AML-193 (cell line): ENCODE measurements at regions not wholly inside any gene's neighbourhood (a gene's known extent, or its start where the extent isn't known, plus 50 kb on each side); places are given as distances from the start of the nearest gene placed in this dataset.

Experiments used
- DNase-seq, 2 experiments: peaks; one replicate each; lab custom pipeline; 2025; lab: John Stamatoyannopoulos, UW

DNA sequence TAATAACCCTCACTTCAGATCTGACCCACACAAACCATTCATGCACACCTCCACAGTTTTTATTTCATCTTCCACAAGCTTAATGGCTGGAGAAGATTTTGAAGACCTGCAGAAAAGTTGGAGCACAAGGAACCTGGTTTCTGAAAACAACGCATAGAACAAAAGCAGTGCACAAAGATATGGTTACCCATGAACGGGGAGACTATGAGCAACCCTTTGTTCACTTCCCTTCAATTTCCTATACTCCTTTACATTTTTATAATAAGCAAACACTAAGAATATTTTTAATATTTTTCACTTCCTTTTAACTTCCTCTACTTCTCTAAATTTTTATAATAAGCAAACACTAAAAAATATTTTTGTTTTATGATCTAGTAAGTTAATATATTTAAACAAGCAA is 103.5 kb upstream of the UBE2E2 start:
- no peak for DNase-seq

DNA sequence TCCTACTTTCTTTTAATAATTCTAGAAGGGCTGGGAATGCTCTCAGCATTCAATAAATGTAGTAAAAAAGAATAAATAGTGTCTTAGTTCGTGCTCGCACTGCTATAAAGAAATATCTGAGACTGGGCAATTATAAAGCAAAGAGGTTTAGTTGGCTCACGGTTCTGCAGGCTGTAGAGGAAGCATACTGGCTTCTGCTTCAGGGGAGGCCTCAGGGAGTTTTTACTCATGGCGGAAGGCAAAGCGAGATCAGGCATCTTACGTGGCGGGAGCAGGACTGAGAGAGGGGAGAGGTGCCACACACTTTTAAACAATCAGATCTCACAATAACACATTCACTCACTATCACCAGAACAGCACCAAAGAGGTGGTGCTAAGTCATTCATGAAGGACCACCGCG is 103.0 kb upstream of the UBE2E2 start:
- no peak for DNase-seq

DNA sequence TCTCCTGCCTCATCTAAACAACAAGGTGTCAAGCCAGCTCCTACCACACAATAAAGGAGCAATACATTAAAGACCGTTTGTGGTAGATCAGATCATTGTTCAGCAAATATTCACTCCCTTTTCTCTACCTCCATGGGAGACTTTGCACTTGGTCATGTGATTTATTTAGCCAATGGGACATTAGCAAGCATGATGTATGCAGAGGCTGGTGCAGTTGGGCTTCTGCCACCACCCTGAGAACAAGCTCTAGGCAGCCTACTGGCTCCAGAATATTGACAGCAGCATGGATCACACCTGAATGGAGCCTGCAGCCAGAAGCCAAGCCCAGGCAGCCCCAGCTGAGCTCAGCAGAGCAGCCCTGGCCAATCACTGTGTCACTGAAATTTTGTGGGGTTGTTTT is 99.4 kb upstream of the UBE2E2 start:
- no peak for DNase-seq

DNA sequence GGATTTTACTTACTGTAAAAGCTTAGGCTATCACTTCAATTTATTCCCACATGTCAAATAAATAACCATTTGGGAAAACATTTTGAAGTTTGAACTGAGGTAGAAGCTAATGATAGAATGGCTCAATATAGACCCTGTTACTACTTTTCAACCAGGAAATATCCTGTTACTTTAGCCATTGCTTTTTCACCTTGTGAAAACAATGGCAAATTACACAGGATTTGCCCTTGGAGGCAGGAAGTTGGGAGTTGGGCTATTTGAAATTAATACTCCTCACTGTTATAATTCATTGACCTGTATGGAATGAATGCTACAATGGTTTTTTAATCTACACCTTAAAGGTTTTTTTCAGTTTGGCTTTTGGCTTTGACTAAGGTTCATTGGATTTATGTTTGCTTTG is 98.1 kb upstream of the UBE2E2 start:
- no peak for DNase-seq

DNA sequence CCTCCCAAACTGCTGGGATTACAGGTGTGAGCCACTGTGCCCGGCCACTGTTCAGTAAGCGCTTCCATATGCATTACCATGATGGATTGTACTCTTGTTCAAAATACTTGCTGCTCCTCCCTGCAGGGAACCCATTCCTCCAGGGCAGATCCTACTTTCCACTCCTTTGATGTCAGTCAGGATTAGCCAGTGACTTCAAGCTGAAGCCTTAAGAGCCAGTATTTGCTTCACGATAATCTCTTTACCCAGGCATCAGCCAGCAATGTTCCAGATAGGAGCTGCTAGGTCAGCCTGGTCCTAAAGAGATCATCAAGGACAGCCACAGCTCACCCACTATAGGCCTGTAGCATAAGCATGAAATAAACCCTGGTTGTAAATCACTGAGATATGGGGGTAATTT is 96.5 kb upstream of the UBE2E2 start:
- no peak for DNase-seq

DNA sequence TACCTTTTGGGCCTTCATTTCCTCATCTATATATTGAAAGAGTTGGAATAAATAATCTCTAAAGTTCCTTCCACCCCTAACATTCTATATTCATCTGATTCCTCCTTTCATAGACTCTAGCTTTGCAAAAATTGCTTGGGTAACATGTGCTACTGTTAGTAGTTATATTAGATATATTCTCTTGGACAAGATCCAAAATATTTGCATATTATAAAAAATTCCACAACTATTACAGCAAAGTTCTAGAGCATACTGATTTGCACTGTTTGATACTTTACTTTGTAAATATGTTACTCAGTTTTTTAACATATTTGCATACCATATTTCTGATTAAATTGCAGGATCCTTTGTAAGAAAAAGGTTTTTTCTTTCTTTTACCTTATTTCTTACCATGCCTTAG is 95.9 kb upstream of the UBE2E2 start:
- no peak for DNase-seq

DNA sequence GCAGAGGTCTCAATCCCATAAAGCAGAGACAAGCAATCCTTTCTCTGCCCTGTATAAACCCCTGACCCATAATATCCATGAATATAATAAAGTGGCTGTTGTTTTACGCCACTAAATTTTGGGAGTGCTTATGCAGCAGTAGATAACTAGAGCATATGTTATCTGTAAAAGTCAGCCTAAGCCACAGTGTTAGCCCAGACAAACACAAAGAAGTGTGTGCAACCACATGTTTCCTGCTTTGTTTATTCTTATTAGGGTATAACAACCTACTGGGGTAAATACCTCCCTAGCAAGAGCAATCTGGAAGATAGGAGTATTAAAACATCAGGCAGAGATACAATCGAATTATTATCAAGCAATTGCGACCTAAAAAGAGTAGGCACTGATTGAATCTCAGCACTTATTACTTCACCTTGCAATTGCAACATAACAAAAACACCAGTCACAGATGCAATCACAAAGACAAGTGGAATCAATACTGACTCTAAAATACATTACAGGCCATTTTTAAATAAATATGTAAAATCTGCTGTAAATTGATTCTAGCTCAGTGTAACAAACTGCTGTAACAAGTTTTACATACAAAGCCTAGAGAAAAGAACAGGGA is 94.6 kb upstream of the UBE2E2 start:
- no peak for DNase-seq

DNA sequence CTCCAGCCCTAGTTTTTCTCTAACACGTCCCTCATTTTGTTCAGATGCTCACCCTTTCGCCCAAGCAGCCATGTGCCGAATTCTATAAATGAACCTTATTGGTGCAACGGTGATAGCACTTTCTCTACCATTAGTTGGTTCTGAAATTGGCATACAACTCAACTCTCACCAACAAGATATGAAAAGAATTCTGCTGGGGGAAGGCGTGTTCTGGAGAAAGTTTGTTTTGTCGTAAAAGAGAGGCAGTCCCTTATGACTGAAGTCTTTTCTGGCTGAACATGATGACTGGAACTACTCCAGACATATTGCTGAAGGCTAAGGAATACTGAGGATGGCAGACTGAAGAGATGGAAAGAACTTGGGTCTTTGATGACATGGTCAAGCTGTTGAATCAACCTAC is 91.8 kb upstream of the UBE2E2 start:
- DNase-seq, result no peak

DNA sequence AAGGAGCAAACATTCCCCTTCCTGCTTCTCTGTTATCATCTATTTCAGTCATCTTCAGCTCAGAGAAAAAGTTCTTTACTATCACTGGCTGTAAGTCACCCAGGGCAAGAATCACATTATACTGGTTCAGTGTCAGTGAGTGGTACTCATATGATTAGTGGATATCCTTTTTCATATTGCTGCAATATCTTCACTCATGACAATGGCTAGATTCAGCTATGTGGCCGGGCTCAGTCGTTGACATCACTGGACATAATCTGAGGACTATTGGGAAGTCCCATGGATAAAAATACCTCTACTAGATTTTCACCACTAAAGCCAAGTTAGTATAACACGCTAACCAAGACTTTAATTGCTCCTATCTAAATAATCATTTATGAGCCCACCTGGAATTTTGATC is 91.3 kb upstream of the UBE2E2 start:
- DNase-seq, result no peak

DNA sequence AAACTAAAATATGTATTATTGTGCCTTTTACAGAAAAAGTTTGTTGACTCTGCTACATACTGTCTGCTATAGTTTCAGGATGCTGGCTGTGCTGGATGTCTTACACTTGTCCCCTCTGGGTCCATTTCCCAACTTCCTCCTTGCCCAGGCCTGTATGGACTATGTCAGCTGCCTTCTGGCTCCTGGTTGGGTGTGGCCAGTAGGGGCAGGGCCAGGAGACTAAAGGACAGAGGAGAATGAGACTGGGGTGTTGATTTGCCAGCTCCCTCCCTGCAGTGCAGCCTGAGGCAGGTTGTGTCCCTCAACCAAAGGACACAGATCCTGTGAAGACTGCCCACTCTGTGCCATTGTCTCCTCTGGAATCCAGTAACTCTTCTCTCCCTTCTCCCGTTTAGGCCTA is 90.6 kb upstream of the UBE2E2 start:
- no peak for DNase-seq

DNA sequence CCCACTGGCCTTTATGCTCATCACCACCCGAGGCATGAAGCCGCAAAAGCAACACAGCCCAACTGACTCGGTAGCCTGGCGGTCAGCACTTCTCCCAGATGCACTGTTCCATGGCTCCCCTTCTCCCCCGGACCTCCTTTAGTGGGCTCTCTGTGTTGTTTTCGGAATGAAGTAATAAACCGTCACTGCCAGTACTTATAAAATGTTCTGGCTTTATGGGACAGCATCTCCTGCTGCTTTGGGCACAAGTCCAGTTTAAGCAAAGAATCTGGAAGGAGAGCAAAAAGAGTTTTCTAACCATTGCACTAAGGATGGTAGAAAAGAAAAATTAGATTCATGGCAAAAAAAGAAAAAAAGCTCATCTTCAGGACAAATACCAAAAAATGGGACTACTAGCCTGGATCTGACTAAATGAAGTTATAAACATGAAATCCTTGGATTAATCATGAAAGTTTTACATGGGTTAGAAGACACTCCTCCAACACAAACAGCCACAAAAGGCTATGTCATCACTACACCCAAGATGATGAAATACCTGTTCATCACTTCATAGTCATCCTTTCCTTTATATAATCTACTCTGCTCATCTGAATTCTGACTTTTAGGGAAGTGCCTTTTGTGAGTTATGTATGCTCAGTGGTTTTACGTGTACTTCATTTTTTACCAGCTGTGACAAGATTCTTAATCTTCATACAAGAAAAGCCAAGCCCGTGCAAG is 89.5 kb upstream of the UBE2E2 start:
- DNase-seq, result no peak

DNA sequence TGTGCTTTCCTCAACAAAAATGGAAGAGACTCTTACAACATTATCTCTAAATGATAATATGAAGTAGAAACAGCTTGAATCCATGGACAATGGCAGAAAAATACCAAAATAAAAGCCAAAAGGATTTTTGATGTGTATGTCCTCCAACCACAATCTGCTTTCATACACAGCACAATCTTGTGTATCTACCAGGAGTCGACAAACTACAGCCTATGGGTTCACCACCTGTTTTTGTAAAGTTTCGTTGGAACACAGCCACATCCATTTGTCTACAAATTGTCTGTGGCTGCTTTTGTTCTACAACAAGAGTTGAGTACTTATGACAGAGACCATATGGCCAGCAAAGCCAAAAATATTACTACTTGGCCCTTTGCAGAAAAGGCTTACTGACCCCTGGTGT is 88.7 kb upstream of the UBE2E2 start:
- no peak for DNase-seq

DNA sequence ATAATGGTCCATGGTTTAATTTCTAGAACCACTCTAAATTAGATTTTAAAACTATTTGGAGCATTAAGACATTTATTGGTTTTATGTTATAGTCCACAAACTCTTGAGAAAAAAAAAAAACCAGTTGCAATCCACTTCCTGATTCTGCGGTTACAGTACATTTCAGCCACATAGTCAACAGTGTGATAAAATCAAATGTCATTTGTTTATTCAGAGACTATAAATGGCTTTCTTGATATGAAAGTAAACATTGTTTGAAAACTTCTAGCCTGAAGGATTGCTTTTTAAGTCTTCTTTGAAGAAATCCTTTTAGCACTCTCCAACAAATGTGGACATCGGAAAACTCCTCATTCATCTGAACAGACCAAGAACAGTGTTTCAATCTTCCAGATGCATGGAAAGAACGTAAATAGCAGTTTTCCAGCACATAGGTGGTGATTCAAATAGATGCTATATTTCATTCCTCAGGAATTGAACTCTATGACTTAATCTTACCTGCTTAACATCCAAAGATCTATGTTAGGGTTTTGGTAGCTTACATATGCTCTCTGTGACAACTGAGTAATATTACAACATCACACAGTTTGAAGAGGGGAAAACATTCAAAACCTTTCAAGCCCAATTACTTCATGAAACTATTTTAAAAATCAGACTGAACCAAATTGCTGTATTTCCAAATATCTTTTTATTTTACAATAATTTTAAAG is 87.8 kb upstream of the UBE2E2 start:
- DNase-seq, result no peak

DNA sequence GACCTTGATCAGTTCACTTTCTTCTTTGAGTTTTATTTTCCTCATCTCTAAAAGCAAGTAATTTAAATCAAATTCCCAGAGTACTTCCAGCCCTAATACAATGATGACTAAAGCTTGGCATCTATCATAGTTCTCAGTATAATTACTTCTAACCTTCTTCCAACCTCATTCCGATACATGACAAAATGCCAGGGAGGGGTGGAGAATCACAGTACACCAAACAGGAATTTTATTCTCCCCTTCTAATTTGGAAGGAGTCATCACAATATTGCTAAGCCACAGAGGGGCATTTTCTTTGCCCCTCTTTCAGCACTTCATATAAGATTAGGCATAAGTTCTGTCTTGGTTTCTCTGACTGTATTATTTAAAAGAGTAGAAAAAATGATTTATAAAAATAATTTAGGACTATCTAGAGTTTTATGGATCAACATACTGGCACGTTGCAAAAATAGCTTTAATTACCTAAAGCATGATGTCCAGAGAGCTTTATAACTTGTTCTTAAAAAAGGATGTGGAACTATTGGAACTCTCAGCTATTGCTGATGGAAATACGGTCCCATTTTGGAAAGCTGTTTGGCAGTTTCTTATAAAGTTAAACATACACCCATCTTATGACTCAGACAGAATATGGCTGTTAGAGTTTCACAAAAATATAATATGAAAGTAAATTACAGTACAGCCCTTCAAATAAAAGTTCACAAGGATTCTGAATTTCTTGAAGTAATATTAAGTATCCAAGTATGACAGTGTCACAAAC is 86.9 kb upstream of the UBE2E2 start:
- DNase-seq, result no peak

DNA sequence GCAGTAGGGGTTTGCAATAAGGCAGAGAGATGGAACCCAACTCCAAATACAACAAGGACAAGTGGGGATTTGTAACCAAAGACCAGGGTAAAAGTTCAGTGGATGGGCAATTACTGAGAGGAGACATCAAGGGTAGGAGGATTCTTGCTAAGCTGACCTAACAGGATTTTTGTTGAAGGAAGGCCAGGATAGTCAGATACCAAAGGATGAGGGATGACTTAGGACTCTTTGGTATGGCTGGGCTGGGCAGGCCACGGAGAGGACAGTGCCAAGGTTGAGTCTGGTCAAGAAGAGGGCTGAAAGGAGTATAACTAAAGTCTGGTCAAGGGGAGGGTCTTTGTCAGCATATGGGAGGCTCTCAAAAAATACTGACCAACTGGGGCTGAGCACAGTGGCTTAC is 85.3 kb upstream of the UBE2E2 start:
- DNase-seq, result no peak

DNA sequence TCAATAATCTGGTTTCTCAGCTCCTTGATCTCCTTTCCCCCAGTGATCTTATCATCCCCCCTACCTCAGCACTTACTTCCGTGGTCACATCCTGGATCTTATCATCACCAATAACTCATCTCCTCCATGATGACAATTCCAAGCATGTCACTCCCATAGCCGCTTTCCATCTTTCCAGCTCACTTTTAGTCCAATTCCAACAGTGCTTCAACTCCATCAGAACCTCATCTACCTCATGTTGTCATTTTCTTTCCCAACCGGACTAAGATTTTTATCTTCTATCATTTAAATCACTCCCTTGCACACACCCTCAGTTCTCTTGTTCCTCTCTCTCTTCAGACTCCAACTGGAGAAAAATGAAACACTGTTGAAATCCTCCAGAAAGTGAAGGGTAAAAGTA is 75.9 kb upstream of the UBE2E2 start:
- DNase-seq, result no peak

DNA sequence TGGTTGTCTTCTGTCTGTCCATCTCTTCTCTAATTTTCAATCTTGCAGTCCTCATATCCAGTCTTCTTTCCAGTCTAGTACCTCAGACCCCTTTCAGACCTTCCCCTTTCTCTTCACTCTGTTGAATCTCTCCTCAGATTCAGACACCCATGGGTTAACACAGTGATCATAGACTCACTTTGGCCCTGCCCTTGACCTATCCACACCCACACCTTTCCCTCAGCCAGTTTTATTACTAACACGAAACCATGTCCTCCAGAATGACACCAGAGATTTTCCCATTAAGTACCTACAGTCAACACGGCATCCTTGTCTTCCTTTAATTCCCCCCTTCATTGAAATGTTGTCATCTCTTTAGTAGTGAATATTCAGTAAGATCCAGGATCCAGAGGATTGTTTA is 74.5 kb upstream of the UBE2E2 start:
- no peak for DNase-seq

DNA sequence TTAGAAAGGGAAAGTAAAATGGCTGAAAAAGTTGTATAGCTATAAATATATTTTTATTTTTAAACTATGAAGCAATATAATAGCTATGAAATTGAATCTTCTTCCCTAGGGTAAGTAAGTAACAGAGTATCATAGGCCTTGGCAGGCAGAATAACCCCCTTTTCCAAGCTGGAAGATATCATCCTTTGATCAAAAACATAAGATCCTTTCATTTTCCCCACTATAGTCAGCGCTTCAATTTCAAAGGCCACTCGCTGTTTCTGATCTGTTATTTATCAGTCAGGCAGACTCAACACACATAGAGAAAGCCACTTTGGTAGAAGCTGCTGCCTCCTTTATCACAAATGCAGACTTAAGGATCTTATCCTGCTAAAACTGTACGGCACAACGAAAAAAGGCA is 74.0 kb upstream of the UBE2E2 start:
- DNase-seq, result no peak

DNA sequence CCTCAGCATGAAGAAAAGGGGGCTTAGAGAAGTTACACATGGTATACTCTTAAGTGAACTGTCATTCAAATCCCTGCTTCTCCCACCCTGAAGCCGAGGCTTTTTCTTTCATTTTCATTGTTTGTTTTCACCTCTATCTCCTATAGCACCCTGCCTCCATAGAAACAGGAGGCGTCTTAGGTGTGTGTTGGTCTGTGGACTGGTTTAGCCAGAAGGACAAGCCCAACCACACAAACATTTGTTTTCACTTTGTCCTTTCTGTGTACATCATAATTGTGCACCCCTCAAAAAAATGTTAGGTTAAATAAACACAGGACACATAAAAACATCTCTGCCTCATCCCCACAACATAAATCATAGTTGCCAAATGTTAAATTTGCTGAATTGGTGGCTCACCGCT is 73.3 kb upstream of the UBE2E2 start:
- no peak for DNase-seq

DNA sequence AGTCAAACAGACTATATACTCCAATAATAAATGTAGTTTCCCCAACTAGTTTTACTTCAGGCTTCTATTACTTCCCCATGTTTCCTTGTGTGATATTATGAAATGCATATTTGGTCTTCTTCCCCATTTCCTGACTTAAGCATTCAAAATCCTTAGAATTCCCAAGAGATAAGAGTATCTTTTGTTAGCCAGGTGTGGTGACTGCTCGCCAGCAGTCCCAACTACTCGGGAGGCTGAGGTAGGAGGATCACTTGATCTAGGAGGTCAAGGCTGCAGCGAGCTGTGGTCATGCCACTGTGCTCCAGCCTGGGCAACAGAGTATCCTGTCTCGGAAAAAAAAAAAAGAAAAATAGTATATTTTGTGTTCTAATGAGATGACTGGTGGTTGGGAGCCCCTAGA is 72.7 kb upstream of the UBE2E2 start:
- DNase-seq, result no peak

DNA sequence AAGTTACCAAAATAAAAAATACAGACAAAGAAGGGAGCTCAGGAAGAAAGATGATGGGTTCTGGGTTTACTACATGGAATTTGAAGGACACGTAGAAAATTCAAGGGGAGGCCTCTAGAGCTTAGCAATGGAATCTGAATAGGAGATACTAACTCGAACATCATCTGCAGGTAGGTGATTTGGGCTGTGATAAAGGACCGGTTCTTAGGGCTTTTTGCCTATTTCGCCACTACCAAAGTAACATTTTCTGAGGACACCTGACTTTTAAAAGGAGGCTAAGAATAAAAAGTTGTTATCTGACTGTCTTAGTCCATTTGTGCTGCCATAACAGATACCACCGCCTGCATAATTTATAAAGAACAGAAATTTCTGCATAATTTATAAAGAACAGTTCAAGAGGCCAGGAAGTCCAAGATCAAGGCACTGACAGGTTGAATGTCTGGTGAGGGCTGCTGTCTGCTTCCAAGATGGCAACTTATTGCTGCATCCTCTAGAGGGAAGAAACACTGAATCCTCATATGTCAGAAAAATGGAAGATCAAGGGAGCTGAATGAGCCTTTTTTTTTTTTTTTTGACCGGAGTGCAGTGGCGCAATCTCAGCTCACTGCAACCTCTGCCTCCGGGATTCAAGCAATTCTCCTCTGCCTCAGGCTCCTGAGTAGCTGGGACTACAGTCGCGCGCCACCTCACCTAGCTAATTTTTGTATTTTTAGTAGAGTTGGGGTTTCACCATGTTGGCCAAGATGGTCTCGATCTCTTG is 67.9 kb upstream of the UBE2E2 start:
- DNase-seq, result no peak

DNA sequence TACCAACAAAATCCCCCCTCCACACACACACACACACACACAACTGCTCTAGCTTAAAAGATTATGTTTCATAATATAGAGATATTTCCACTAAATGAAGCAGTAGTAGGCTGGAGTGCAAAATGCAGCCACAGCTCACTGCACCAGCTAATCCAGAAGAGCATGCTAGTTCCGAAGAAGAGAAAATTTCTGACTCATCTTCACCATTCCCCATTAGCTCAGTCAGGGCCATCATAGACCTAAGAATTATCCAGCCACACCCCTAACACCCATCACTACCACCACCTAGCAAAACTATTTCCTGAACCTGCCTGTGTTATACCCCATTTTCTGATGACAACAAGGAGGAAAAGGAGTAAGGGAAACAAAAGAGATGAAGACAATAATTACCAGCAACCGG is 67.1 kb upstream of the UBE2E2 start:
- DNase-seq, result no peak
